T-helper 22 cell (primary cell): ENCODE measurements at regions not wholly inside any gene's neighbourhood (a gene's known extent, or its start where the extent isn't known, plus 50 kb on each side); places are given as distances from the start of the nearest gene placed in this dataset.

Experiments
- DNase-seq: peaks from one replicate; pipeline ENCODE4 v3.0.0-alpha.2; 2020; ENCODE audit warnings: low read depth

DNA sequence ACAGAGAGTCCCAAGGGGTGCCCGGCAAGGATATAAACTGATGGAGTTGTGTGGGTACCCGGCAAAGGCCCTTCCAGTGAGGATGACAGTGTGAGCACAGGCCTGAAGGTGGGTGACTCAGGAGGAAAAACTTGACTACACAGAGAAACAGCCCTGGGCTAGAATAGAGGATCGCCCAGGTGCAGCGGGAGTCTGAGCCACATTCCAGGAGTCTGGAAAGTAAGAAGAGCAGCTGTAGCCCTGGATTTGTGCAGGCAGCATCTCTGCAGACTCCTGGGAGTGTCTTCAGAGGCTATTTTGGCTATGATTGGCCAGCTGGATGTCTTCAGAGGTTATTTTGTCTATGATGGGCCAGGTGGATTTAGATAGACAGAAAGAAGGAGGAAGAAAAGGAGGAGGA is 367.6 kb upstream of the MKI67 start:
- no peak for DNase-seq

DNA sequence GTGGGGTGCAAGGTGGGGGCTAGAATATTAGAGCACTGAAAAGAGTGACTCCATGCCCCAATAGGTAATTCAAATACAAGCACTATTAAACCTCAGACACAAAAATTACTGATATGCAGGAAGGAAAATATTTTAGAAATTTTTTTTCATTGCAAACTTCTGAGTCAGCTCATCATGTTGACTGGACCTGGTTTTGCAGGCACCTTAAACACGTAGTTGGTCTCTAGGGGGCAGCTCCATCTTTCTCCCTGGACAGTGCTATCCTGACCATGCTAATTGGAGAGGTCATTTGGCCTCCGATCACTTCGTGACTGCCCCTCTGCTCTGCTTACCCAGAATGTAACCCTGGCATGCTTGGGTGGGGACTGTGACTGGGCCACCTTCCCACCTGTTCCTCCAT is 368.4 kb upstream of the MKI67 start:
- DNase-seq, result no peak

DNA sequence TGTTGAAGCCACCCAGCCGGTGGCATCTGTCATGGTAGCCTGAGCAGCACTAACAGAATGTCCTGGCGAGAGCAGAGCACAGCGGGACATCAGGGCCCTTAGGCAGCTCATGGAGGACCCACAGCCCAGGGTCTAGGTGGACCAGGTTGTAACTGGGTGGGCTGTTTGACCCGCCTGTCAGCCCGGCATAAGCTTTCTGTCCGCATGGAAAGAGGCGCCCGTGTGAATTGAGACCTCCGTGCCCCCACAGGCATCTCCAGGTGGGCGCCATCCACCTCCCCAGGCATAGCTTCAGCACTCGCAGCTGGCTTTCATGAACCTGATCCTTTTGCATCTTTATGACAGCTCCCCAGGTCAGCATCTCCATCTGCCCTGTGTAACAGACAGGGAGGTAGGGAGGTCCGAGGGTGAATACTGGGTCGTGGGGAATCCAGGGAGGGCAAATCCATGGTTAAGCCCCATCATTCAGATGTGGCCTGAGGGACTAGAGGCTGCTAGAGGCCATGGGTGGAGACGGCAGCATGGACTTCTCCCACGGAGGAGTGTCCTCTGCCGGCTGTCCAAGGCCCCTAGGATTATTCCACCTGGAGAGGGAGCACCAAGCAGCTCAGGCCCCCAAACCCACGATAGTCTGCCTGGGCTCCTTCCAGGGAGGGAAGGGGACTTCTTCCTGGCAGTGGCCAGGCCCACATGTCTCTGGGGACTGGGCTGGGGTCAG is 371.6 kb upstream of the MKI67 start:
- no peak for DNase-seq

DNA sequence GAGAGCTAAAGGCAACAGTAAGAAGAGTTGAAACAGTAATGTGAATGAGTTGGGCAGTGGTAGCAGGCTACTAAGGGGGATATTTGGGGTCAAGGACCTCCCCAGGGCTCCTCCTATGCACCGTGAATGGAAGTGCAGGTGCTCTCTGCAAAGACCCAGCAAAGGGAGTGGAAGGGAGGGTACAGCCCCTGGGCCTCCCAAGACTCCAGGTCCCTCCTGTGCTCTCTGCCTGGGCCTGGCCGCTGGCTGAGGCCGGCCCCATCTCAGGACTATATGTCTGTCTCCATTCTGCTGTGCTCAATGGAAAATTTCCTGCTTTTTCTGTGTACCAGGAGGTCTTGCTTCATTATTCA is 372.1 kb upstream of the MKI67 start:
- DNase-seq, result no peak

DNA sequence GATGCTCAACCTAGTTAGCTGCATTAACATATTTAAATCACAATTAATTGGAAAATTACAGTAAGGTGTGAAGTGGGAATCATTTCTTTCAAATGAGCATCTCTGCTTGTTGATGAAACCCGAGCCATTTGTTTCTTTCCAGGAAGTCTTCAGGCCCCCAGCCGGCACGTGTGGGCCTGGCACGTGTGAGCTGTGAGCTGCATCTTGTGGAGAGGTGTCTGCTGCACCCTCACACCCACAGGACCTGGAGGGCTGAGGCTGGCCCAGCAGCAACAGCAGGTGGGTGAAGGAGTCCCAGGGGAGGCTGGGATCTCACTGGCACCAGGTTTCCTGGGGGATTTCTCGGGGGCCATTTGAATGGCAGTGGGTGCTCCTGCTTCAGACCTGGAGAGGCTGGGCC is 372.5 kb upstream of the MKI67 start:
- no peak for DNase-seq

DNA sequence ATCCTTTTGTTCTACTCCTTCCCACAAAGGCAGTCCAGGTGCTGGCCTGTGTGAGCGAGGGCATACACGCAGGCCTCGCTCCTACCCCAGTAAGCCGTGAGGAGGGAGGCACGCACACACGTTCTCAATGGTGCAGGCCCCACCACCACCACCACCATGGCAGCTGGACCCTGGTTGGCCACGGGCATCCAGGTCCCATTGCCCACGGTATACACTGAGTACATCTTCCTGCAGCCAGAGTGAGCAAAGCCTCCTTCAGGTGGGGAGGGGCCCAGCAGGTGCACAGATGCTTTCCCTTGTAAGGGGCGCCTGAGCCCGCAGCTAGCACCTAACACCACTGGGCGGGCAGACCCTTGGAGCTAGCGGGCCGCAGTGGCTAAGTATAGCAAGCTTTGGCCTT is 373.3 kb upstream of the MKI67 start:
- no peak for DNase-seq

DNA sequence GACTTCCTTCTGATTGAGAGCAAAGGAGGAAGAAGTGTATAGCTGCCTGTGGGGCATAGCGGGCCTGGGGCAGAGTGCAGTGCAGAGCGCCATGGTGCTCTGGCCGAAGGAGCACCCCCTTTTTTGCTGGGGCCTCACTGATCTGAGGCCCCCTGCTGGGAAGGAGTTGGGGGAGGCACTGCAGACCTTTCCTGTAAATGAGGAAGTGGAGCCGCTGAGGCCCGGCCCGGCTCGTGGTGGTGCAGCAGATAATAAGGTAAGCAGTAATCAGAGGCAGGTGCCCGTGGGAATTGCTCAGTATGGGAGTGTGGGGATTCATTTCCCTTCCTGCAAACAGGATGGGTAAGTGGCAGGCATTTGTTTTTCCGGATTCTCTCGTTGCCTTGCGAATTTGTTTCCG is 373.7 kb upstream of the MKI67 start:
- no peak for DNase-seq

DNA sequence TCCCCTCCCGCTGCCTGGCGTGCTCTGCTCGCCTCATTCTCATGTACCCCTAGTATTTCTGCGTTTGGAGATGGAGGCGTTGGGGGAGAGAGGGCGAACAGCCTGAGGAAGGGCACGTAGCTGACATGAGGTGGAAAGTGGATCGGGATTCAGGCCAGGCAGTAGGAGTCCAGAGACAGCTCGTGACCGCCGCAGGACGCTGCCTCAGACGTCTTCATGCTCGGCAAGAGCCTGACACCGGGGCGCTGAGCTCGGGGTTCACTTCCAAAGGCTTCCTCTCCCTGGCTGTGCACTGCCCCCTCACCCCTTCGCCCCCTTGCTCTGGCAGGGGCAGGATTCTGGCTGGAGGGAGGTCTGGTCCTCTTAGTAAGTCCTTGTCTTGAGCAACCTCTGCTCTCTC is 374.4 kb upstream of the MKI67 start:
- DNase-seq, result no peak

DNA sequence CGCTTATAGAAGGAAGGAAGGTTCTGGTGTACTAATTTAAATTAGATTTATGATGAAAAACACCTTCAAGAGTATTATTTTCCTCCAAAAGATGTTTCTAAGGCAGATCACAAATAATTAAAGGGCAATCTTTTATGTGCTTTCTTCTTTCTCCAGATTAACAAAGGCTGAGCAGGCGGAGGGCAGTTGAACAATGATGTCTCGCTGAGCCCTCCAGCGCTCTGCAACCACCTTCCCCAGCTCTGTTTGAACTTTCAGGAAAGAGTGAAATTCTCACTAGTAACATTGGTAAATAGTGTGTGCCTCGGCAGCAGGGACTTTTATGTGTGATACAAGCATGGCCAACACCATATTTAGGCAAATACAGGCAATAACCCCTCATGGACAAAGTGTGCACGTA is 379.1 kb upstream of the MKI67 start:
- no peak for DNase-seq

DNA sequence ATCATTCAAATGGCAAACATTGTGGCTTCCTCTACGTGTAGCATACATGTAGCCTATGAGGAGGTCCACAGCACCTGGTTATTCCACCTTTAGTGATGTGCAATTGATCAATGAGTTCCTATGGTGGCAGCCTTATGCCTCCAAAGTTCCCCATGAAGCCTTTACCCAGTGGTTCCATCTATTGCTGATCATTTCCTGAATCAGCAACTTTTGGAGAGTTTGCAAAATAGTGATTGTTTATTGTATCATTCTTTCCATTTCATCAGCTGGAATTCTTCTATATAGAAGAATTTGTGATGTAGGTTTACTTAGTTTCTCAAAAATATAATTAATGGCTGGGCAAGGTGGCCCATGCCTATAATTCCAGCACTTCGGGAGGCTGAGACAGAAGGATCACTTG is 380.2 kb upstream of the MKI67 start:
- no peak for DNase-seq

DNA sequence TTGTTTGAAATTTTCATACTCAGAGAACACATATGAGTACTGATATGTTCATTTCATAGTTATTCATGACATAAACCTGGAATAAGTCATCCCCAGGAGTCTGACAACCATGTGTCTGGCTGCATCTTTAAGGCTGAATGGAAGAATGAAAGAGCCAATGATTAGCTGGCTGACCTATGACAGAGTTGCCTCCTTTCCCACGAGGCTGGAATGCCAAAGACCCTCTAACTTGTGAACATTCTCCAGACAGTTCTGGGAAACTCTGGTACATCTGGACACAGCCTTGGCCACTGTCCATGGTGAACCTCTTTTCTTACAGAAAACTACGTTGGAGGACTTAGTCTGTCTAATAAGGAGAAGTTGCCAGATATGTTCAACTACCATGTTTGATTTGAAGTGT is 380.8 kb upstream of the MKI67 start:
- DNase-seq, result no peak

DNA sequence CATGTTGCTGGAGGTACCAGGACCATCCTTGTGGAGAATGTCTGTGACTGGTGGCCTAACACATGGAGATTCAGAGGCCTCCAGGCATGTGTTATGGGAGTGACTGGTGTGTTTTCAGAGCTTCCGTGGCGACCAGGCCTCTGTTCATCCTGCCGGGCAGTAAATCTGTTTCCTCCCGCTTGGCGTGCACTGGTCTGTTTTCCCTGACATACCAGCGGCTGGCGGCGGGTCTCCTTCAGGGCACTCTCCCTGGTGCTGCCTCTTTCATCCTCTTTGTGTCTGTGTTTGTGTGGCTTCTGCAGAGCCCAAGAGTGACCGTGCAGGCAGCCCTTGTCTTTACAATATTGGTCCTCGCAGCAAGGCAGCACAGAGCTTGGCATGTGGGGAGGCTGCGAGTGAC is 385.1 kb upstream of the MKI67 start:
- no peak for DNase-seq

DNA sequence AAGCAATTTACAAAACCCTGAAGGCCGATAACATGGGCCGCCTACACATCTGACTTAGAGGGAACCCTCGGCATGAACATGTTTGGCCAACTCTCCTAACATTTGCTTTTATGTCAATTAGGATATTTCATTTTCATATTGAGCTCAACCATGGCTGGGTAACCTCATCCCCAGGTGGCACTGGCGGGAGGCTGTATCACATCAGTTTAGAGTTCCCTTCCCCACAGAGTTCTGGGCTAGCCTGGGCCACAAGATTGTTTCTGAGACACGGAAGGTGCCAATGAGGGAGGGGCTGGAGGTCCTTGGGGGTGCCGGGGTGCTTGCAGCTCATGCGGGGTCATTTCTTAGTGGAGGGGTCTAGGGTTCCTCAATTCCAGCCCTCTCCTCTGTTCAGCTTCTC is 386.5 kb upstream of the MKI67 start:
- no peak for DNase-seq

DNA sequence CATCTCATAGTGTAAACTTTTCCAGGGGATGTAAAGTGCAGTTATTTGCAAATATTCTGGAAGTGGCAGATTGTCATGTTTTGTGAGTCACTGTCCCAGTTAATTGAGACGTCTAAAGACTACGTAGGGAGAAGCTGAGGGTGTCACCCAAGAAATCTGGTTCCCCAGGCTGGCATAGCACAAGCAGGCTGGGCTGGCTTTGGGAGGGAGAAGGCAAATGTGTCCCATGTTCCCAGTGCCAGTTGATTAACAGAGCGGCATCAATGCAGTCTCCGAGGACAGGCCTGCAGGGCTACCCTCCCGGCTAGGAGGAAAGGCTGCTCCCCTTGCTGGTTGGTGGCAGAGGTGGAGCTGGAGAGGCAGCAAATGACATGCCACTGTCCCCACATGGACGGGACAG is 388.3 kb upstream of the MKI67 start:
- DNase-seq, result no peak

DNA sequence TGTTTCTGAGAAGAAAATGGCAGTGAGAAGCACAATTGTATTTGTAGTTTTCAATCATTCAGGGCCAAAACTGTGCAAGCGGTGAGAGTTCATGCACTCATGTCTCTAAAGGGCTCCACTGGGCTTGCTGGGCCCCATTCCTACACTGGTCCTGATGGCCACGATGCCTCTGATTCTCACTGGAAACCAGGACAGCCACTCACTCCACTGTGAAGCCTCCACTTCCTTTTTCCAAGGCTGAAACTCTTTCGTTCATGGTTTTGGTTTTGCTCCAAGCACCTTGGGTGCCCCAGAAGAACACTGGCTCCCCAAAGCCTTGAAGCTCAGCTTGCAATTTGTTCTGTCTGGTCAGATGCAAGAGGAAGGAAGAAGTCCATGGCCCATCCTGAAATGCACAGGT is 390.0 kb upstream of the MKI67 start:
- DNase-seq, result no peak

DNA sequence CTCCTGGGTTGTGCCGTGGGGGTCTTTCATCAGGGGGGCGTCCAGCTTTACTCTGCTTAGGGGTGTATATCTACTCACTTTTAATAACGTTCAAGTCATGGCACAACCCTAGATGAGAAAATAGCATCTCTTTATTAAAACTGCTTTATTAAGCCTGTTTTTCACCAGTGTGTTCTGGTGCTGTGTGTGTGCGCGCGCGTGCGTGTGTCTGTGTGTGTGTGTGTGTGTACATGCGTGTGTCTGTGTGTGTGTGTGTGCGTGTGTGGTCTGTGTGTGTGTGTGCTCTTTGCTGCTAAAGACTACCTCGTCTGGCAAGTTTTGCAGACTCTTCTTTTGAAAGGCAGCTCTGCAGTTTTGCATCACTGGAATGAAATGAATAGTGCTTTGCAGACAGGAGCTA is 390.9 kb upstream of the MKI67 start:
- no peak for DNase-seq

DNA sequence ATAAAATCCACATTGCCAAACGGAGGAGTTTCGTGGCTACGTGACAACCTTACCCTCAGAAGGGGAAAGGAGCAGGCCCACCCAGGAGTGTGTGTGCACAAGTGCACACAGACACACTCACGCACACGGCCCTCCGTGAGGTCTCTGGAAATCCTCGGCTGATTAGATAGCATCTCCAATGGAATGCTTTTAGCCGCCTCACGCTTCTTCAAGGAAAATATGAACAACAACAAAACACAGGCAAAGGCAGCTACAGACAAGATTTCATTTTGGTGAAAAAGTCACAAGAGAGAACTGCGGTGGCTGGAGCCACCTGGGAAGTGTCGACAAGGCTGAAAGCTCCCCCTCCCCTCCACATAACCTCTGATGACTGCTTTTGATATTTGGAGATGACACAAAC is 391.8 kb upstream of the MKI67 start:
- no peak for DNase-seq

DNA sequence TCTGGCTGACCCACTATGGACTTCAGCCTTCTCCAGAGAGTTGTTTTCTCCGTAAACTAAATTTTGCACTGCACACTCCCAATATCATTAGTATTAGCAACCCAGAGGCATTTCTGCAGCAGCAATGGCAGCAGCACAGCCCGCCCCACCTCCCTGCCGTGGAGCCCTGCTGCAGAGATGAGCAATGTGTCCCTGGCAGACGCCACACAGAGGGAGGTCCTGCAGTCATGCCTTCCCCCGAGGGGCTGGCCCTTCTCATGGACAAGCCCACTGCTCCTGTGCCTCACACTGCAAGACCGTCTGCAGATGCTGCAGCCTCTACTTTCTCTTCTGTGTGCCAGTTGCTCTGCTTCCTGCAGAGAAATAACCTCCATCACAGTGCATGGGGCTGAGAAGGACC is 393.4 kb upstream of the MKI67 start:
- DNase-seq, result no peak

DNA sequence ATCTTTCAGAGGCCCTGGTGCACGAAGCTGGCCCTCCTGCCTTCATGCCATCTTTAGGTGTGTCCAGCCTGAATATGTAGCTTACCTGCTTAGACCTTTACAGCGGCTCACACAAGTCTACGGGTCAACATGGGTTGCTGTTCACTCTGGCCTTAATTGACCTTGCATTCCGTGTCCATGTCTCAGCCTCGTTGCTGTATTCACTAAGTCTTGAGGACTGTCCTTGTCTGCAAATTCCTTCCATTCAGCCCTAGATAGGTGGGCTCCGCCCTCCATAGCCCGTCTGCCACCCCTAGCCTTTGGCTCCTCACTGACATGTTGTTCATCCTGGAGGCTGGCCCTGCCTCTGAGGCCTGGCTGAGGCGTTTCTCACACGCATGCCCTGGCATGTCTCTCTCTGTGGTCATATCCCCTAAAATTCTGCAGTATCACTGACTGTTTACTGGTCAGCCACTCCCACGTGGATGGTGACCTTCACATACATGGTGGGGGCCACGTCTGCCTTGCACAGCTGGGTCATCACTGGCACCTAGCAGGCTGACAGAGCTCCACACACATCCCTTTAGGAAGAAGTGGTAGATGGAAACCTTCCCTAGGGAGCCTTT is 394.1 kb upstream of the MKI67 start:
- no peak for DNase-seq

DNA sequence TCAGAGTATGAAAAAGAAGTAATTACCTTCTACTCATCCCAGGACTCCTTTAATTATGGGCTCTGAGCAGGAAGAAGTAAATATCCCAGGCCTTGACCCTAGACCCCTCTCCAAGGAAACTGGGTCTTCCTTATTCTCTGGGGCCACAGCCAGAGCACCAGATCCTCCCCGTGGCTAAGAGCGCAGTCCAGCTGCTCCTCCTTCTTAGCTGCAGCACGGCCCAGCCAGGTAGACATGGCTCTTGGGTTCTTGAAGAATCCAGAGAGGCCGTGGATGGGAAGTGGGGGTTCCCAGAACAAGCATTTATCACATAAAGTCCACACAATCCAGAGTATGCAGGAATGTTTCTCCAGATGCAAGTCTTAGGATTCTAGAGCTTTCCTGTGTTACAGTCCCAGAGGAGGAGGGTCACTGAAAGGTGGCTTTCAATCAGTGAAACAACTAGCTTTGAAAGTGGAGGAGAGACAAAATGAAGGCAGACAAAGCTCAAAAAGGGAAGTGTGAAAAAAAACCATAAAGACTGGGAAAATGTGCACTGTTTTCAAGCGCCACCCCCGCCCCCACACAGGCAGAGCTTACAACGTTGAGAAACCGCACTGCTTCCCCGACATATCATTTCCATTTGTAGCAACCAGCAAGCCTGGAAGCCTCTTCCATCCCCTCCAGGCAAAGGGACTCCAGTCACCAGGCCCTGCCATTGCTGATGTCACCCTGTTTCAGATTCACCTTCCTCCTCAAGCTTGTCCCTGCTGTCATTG is 396.5 kb upstream of the MKI67 start:
- DNase-seq, result no peak

DNA sequence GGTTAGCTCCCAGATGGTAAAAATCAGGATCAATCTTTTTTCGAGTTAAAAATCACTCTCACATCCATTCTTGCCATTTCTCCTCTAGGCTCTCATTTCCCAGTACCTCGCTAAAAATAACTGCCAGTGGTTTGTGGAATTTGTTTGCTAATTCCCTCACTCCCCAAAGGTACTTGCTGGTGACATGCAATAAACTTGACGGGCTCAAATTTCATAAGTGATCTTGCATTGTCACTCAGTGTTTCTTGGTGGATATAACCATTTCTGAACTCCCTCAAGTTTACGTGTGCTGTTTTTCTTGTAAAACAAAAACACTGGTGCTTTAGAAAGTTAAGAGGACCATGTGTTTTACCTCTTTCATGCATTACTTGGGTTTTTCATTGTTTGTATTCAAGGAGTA is 399.2 kb upstream of the MKI67 start:
- no peak for DNase-seq

DNA sequence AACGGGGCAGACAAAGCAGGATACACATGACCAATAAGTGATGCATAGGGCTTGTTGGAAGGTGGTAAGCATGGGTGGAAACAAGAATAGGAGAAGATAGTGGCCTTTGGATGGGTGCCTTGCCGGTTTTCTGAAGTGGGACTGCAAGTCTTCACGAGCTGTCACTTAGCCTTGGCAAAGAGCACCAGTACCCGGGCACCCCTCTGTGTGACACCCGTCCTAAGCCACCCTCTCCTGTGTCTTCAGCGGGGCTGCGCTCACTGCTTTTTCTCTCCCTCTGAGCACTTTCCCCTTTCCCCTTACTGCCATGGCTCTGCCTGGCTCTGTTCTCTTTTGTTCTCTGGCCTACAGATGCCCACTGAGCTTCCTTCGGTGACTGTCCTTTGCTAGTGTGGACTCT is 399.7 kb upstream of the MKI67 start:
- DNase-seq, result no peak

DNA sequence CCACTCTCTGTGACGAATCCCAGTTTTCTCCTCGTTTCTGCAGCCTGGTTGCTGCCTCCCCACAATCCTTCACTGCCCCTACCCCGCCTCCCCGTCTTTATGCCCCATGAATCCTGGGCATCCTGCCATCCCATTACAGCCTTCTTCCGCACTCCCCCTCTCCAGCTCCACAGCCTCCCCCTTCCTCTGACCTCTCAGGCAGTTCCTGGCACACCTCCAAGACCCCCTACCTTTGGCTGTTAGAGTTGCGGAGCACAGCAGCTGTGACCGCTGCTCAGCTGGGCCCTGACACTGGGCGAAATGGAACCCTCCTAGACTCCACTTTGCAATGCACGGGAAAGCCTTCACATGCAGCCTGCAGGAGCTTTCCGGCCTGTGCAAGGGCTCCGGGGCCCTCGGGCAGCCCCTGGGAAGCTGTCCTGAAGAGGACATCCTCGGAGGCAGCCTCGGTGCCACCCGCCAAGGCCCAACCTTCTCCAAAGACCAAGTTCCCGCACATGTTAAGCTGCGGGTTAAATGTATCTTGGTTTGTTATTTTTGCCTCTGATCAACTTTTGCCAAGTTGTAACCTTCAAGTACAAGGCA is 400.7 kb upstream of the MKI67 start:
- no peak for DNase-seq
